GM10248 (cell line): ENCODE measurements at regions not wholly inside any gene's neighbourhood (a gene's known extent, or its start where the extent isn't known, plus 50 kb on each side); places are given as distances from the start of the nearest gene placed in this dataset.

Experiments
- CTCF ChIA-PET: fragments of 300-600 bp; sonication (Branson Sonifier 250); formaldehyde crosslinking; extraction: SDS; loops from one replicate; lab custom pipeline; 2021; ENCODE audit warnings: antibody characterized with exemption; lab: Yijun Ruan, JAX
- POLR2A ChIA-PET: fragments of 350-650 bp; sonication (Branson Sonifier 250); formaldehyde crosslinking; extraction: SDS; loops from one replicate; lab custom pipeline; 2020; ENCODE audit warnings: antibody characterized with exemption; lab: Yijun Ruan, JAX
- DNase-seq: peaks from one replicate; pipeline ENCODE4 v3.0.0; 2012; ENCODE audit errors: extremely low spot score
- CTCF ChIP-seq: IDR thresholded peaks from 2 replicates; pipeline ENCODE4 v1.5.1; 2012; ENCODE audit warnings: mild to moderate bottlenecking, low read depth; ENCODE audit errors: extremely low read depth, missing control alignments, control extremely low read depth

DNA sequence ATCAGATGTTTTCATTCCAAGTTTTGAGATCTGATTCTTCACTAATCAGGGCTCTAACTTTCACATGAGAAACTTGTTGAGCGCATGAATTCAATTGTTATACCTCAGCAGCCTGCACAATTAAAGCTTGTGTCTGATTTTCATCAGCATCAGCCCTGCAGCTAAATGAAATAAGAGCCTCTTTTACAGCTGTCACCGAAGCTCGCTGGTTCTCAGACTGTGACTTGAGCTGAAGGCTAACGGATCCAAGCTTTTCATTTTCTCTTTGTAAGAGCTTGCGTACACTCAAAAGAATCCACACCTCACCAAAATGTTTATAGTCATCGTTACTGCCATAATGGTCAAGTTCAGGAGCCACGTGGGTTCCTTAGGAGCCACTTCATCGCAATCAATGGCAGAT, 65.5 kb upstream of the BEGAIN start:
- ChIA-PET POLR2A (no interaction called here), CTCF (interaction anchor here (0.8 to 8.6 kb wide), 14 partner anchors 9 to 966 kb away, joined by 3 to 71 read pairs (median 4); no protein-coding TSS in a partner anchor)
- TF ChIP-seq CTCF = no peak
- DNase-seq = no peak

GRCh38 chr14:100653409-100653808, 66.2 kb upstream of the BEGAIN start:
- peak; percentile 38 for TF ChIP-seq CTCF
- ChIA-PET CTCF (interaction anchor here (0.7 to 8.6 kb wide), 20 partner anchors 9 to 965 kb away, joined by 3 to 71 read pairs (median 4); no protein-coding TSS in a partner anchor), POLR2A (no interaction called here)
- peak; percentile 49 for DNase-seq

DNA sequence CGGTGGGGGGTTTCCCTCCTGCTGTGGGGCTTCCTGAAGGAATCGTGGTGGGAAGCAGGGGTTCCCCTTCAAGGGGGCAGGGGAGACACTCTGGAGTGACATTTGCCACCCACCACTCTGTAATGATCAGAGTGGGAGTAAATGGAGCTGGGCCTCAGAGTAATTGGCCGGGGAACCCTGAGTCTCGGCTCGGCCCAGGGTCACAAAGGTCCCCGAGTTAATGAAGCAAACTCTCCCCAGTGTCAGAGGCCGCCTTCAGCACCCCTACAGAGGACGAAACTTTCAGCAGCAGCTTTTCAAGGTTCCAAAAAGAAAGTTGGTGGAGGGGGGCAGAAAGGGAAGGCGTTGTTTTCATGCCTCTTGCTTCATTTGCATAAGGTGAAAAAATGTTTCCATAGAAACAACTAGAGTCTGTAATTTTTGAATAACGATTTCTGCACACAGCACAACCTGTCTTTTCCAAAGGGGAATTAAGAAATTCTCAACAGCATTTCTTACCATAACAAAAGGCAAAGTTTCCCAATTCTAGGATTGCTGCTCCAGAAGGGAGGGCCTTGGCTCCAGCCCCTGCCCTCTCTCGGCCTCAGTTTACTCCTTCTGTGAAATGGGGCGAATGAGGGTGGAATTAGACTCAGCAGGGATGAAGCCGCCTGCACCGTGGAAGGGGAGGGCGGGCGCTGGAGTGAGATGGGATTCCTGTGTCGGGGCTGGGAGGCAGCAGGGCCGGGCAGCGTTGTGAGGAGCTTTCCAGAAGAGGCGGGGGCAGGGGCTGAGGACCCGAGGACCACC, 67.0 kb upstream of the BEGAIN start:
- POLR2A ChIA-PET = no interaction called here
- CTCF ChIA-PET = interaction anchor here (0.7 to 8.6 kb wide), 21 partner anchors 8 to 368 kb away, joined by 3 to 71 read pairs (median 4); no protein-coding TSS in a partner anchor

DNA sequence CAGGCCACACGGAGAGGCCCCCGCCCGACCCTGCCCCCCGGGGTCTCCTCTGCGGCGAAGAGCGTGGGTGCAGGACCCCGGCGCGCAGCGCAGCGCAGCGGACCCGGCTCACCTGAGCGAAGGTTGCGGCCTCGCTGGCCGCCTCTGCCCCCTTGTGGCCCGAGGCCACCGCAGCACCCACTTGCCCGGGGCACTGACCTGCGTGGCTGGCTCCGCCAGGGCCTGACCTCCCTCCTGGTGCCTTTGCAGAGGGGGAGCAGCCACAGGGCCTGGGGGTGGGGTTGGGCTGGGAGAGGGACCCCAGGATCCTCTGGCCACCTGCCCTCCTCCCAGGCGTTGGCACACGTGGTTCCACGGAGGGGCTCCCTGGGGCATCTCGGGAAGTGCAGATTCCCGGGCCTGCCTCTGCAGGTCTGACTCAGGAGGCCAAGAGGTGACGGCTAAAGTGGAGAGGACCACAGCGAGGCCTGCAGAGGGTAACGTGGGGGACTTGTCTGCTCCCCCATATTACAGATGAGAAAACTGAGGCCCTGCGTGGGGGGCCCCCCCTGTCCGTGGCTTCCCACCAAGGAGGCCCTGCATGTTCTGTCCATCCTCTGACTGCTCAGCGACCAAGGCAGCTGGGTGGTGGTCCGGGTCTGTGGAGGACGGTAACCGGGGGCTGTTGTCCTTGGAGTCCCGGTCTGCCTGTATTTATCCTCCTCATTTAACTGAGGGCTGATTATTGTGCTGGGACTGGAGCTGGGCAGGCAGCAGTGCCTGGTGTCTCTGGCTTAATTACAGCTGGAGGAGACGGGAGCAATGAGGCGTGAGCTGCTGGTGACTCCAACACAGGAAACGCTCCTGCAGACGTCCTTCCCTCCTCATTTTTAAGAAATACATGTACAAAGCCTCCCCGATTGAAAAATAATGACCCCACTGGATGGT, 67.9 kb upstream of the BEGAIN start:
- CTCF ChIA-PET = interaction anchor here (1.0 to 8.6 kb wide), 12 partner anchors 8 to 271 kb away, joined by 3 to 71 read pairs (median 5); no protein-coding TSS in a partner anchor
- TF ChIP-seq CTCF = peak; percentile 83
- POLR2A ChIA-PET = no interaction called here
- peak; percentile 78 for DNase-seq

More for the DNA sequence above, 67.0 kb upstream of the BEGAIN start:
- peak; percentile 43 for DNase-seq
- no peak for TF ChIP-seq CTCF

DNA sequence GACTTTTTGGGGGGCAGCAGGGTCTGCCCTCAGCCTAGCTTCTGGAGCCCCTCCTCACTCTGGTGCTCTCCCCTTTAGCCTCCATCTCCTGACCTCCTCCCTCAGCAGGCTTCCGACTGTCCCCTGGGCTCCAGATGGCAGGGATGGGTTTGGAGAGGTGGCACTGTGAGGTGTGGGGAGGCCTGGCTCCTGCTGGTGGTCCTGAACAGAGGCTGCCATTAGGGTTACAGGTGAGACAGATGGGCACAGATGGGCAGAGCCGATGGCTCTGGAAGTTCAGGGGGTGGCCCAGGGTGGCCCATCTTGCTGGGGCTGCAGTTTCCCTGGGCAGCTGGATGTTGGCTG, 68.5 kb upstream of the BEGAIN start:
- no peak for DNase-seq
- CTCF ChIA-PET = interaction anchor here (1.1 to 8.6 kb wide), 4 partner anchors 21 to 272 kb away, joined by 3 to 71 read pairs (median 8); no protein-coding TSS in a partner anchor
- no peak for TF ChIP-seq CTCF
- POLR2A ChIA-PET = no interaction called here

GRCh38 chr14:100656996-100657395, 69.7 kb upstream of the DLK1 start:
- CTCF ChIA-PET = interaction anchor here (1.0 to 8.6 kb wide), 4 partner anchors 11 to 273 kb away, joined by 4 to 71 read pairs (median 8); no protein-coding TSS in a partner anchor
- POLR2A ChIA-PET = no interaction called here

More at GRCh38 chr14:100656996-100657395, 69.7 kb upstream of the DLK1 start:
- no peak for TF ChIP-seq CTCF
- DNase-seq = no peak
